ENCODE measurements at regions not wholly inside any gene's neighbourhood (a gene's known extent, or its start where the extent isn't known, plus 50 kb on each side); places are given as distances from the start of the nearest gene placed in this dataset.

DNA sequence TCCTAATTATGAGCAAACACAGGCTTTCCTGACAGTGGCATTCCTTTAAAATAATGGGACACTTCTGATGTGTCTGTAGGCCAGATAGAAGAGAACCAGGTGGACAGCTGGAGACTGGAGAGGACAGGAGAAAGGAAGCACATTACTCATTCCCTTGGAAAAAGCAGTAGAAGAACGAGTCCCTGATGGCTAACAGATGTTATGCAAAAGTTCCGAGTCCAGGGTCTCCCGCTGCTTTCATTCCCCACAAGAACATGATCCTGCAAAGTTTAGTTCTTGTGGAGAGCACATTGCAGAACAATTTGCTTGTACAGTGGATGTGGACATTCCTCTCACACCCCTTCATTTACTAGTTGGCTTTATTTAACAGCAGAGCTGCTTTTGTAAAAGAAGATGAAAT lies 137.6 kb downstream of the GPAM start:
- TF ChIP-seq, protein P1, sequence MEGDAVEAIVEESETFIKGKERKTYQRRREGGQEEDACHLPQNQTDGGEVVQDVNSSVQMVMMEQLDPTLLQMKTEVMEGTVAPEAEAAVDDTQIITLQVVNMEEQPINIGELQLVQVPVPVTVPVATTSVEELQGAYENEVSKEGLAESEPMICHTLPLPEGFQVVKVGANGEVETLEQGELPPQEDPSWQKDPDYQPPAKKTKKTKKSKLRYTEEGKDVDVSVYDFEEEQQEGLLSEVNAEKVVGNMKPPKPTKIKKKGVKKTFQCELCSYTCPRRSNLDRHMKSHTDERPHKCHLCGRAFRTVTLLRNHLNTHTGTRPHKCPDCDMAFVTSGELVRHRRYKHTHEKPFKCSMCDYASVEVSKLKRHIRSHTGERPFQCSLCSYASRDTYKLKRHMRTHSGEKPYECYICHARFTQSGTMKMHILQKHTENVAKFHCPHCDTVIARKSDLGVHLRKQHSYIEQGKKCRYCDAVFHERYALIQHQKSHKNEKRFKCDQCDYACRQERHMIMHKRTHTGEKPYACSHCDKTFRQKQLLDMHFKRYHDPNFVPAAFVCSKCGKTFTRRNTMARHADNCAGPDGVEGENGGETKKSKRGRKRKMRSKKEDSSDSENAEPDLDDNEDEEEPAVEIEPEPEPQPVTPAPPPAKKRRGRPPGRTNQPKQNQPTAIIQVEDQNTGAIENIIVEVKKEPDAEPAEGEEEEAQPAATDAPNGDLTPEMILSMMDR (IDR thresholded peaks at IDR 0.05), result no peak
- no peak for TF ChIP-seq POLR2A (IDR thresholded peaks at IDR 0.05)

Data from lower leg skin (tissue), 3 donors.